ENCODE measurements at regions not wholly inside any gene's neighbourhood (a gene's known extent, or its start where the extent isn't known, plus 50 kb on each side); places are given as distances from the start of the nearest gene placed in this dataset.

- H3K4me3 ChIP-seq (ENCODE audit: low read length, poor library complexity, severe bottlenecking), result no peak overlapping the region
- no peaks in the 10 kb centered on the region for H4K20me1 ChIP-seq (ENCODE audit: insufficient read depth, low read length, poor library complexity, severe bottlenecking)
- H3K9me2 ChIP-seq (replicated peaks; ENCODE audit: low read depth, low read length), result no peaks in the 10 kb centered on the region
- no peaks in the 10 kb centered on the region for H3K79me2 ChIP-seq (ENCODE audit: insufficient read depth, low read length)
- no peaks in the 10 kb centered on the region for H3K4me1 ChIP-seq (ENCODE audit: insufficient read depth, low read length, poor library complexity, severe bottlenecking)
- no peaks in the 10 kb centered on the region for H3K27me3 ChIP-seq (ENCODE audit: insufficient read depth, low read length, poor library complexity, severe bottlenecking)
- H3K9me3 ChIP-seq (ENCODE audit: insufficient read depth, low read depth, low read length), result no peaks in the 10 kb centered on the region
- TF ChIP-seq EZH2phosphoT487 (IDR thresholded peaks at IDR 0.05; ENCODE audit: borderline replicate concordance) (no peak), CTCF (conservative IDR thresholded peaks at IDR 0.05; ENCODE audit: low read length) (no peak)
- no peaks in the 10 kb centered on the region for H3F3A ChIP-seq (ENCODE audit: low read depth)
- no peaks in the 10 kb centered on the region for H3K36me3 ChIP-seq (ENCODE audit: insufficient read depth, low read length)
- H3K4me2 ChIP-seq (ENCODE audit: low read depth, low read length, poor library complexity, severe bottlenecking), result no peak overlapping the region
- no peak overlapping the region for H2AFZ ChIP-seq (ENCODE audit: low read length)
- no peak overlapping the region for H3K9ac ChIP-seq (ENCODE audit: low read depth, low read length, poor library complexity, severe bottlenecking)
These were observed 836.4 kb downstream of the SLC4A3 start for GRCh38 chr2:220463876-220464275.

DNA sequence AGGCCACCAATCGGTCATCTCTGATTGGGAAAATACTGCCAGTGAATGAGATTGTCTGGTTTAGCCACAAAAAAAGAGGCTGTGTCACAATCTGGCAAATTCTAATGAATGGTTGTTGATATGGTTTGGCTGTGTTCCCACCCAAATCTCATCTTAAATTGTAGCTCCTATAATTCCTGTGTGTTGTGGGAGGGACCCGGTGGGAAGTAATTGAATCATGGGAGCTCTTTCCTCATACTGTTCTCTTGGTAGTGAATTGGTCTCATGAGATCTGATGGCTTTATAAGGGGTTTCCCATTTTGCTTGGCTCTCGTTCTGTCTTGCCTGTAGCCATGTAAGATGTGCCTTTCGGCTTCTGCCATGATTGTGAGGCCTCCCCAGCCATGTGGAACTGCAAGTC lies 838.3 kb downstream of the SLC4A3 start:
- H3F3A ChIP-seq (ENCODE audit: low read depth), result no peaks in the 10 kb centered on the region
- no peaks in the 10 kb centered on the region for H4K20me1 ChIP-seq (ENCODE audit: insufficient read depth, low read length, poor library complexity, severe bottlenecking)
- H3K9me3 ChIP-seq (ENCODE audit: insufficient read depth, low read depth, low read length), result no peaks in the 10 kb centered on the region
- H3K4me1 ChIP-seq (ENCODE audit: insufficient read depth, low read length, poor library complexity, severe bottlenecking), result no peaks in the 10 kb centered on the region
- no peak overlapping the region for H2AFZ ChIP-seq (ENCODE audit: low read length)
- no peaks in the 10 kb centered on the region for H3K9me2 ChIP-seq (replicated peaks; ENCODE audit: low read depth, low read length)
- H3K36me3 ChIP-seq (ENCODE audit: insufficient read depth, low read length), result no peaks in the 10 kb centered on the region
- no peak overlapping the region for H3K9ac ChIP-seq (ENCODE audit: low read depth, low read length, poor library complexity, severe bottlenecking)
- H3K4me3 ChIP-seq (ENCODE audit: low read length, poor library complexity, severe bottlenecking), result no peak overlapping the region
- TF ChIP-seq CTCF (conservative IDR thresholded peaks at IDR 0.05; ENCODE audit: low read length) (no peak), EZH2phosphoT487 (IDR thresholded peaks at IDR 0.05; ENCODE audit: borderline replicate concordance) (no peak)
- no peak overlapping the region for H3K4me2 ChIP-seq (ENCODE audit: low read depth, low read length, poor library complexity, severe bottlenecking)
- H3K79me2 ChIP-seq (ENCODE audit: insufficient read depth, low read length), result no peaks in the 10 kb centered on the region
- H3K27me3 ChIP-seq (ENCODE audit: insufficient read depth, low read length, poor library complexity, severe bottlenecking), result no peaks in the 10 kb centered on the region

DNA sequence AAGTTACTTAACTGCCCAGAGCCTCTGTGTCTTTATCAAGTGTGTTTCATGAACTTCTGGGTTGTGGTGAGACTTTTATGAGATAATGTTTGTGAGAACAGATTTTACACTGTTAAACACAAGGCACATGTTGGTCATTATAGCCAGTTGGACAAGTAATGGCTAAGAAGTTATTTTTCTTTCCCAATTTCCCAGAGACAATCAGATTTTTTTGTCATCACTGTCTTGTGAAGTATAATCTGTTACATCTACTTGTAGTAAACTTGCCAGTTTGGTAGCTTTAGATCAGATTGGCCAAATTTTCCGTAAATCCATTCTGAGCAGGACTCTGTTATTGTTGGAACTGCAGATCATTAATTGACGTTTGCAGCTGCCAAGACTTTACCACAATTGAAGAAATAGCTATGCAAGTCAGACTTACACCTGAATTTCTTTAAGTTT lies 838.8 kb downstream of the SLC4A3 start:
- Histone ChIP-seq H3K79me2 (ENCODE audit: insufficient read depth, low read length) (no peaks in the 10 kb centered on the region), H2AFZ (ENCODE audit: low read length) (no peak overlapping the region), H4K20me1 (ENCODE audit: insufficient read depth, low read length, poor library complexity, severe bottlenecking) (no peaks in the 10 kb centered on the region), H3K27me3 (ENCODE audit: insufficient read depth, low read length, poor library complexity, severe bottlenecking) (no peaks in the 10 kb centered on the region), H3F3A (ENCODE audit: low read depth) (no peaks in the 10 kb centered on the region), H3K9ac (ENCODE audit: low read depth, low read length, poor library complexity, severe bottlenecking) (no peak overlapping the region), H3K9me2 (replicated peaks; ENCODE audit: low read depth, low read length) (no peaks in the 10 kb centered on the region), H3K36me3 (ENCODE audit: insufficient read depth, low read length) (no peaks in the 10 kb centered on the region), H3K9me3 (ENCODE audit: insufficient read depth, low read depth, low read length) (no peaks in the 10 kb centered on the region), H3K4me1 (ENCODE audit: insufficient read depth, low read length, poor library complexity, severe bottlenecking) (no peaks in the 10 kb centered on the region), H3K4me2 (ENCODE audit: low read depth, low read length, poor library complexity, severe bottlenecking) (no peak overlapping the region), H3K4me3 (ENCODE audit: low read length, poor library complexity, severe bottlenecking) (no peak overlapping the region)
- TF ChIP-seq EZH2phosphoT487 (IDR thresholded peaks at IDR 0.05; ENCODE audit: borderline replicate concordance) (no peak), CTCF (conservative IDR thresholded peaks at IDR 0.05; ENCODE audit: low read length) (no peak)

All from Loucy (cell line).